Cardiac septum (tissue), 1 donor: ENCODE measurements at regions not wholly inside any gene's neighbourhood (a gene's known extent, or its start where the extent isn't known, plus 50 kb on each side); places are given as distances from the start of the nearest gene placed in this dataset.

Experiments
- DNase-seq: peaks from one replicate; pipeline ENCODE4 v3.0.0-alpha.2; 2020; ENCODE audit warnings: low spot score
- intact Hi-C: fragments of 100-400 bp; cut with DNase I; formaldehyde crosslinking; loops from one replicate; pipeline ENCODE4 v1.14.0; 2022
- donor health status: DM: no; HTN: no; CAD: no.

DNA sequence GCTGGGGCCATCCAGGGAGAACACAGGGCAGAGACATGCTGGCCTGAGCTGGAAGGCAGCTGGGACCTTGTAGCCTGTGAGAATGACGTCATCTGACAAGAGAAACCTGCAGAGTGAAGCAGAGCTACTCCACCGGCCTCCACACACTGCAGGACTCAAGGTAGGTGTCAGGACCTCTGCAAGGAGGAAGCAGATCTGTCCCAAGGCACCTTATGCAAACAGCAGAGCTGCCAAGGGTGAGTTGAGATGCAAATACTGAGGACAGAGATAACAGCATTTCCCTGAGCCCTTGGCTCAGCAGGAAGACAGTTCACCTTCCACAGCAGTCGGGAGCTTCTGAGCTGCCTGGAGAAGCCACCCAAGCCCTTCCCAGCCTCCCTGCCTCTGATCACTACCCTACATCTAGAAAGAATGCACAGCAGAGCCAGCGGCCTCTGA, 51.9 kb upstream of the IGSF9B start:
- no peak for DNase-seq
- intact Hi-C loops = no loop called here

DNA sequence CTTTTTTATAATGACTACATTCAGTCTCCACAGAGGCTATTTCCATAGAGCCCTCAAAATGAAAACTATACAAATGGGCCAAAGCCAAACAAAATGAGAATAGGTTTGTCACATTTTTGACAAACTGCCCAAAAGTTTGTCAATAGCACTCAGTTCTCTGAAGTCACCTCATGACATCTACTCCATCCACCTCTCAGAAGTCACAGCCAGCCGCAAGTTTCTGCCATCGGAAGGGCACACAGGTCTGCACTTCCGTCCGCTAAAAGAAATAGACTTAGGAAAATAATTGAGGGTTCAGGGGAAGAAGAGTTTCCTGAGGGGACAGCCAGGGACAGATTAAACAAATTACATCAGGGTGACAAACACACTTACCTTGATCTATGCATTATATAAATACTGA, 55.4 kb upstream of the JAM3 start:
- no peak for DNase-seq
- intact Hi-C loops = no loop called here

DNA sequence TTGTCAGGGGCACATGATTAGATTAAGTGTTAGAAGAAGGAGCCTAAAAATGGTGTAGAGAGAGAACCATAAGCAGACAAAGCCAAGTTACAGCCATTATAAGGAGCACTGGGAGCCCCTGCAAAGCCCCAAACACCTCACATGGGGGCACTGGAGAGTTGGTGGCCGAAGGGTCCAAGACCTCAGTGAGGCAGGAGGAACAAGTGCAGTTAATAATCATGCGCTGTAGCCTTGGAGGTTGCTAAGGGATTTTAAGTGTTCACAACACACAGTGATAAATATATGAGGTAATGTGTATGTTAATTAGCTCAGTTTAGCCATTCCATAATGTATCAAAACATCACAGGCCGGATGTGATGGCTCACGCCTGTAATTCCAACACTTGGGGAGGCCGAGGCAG, 54.4 kb upstream of the JAM3 start:
- no peak for DNase-seq
- intact Hi-C loops = loop anchor here (2.0 kb wide), 1 partner anchor 32 kb away; no protein-coding TSS in a partner anchor

- DNase-seq = no peak
- intact Hi-C loops = loop anchor here (2.0 kb wide), 1 partner anchor 31 kb away; no protein-coding TSS in a partner anchor
These were observed 53.3 kb upstream of the JAM3 start for GRCh38 chr11:134015556-134015955.

GRCh38 chr11:134017511-134018430, 51.1 kb upstream of the JAM3 start:
- no peak for DNase-seq
- intact Hi-C loops = no loop called here
